Endothelial cell of umbilical vein (primary cell): ENCODE measurements at regions not wholly inside any gene's neighbourhood (a gene's known extent, or its start where the extent isn't known, plus 50 kb on each side); places are given as distances from the start of the nearest gene placed in this dataset.

Source experiments
- CTCF ChIP-seq, 2 donors: IDR thresholded peaks; 1 replicate in 1 of 2; 2 replicates in 1 of 2; pipeline ENCODE4 v1.5.1; 2011; ENCODE audit warnings: low read length in 2 of 2, mild to moderate bottlenecking in 2 of 2, moderate library complexity in 2 of 2, control low read depth in 1 of 2, inconsistent platforms in 1 of 2, low read depth in 1 of 2; ENCODE audit not compliant: insufficient read depth in 1 of 2; ENCODE audit errors: extremely low read depth in 1 of 2
- EZH2 ChIP-seq: IDR thresholded peaks from 2 replicates; pipeline ENCODE4 v1.6.1; 2012; ENCODE audit warnings: borderline replicate concordance, low read depth, mild to moderate bottlenecking, moderate library complexity, low read length, inconsistent platforms; ENCODE audit not compliant: severe bottlenecking
- JUN ChIP-seq: IDR thresholded peaks from 2 replicates; pipeline ENCODE4 v1.6.1; 2011; ENCODE audit warnings: borderline replicate concordance, low read depth; ENCODE audit not compliant: insufficient read length, insufficient read depth
- MYC ChIP-seq: IDR thresholded peaks from one replicate; pipeline ENCODE4 v1.6.1; 2011; ENCODE audit warnings: mild to moderate bottlenecking, low read depth, low read length
- POLR2A ChIP-seq: IDR thresholded peaks from 2 replicates; pipeline ENCODE4 v1.6.1; 2012; ENCODE audit warnings: low read depth, mild to moderate bottlenecking, control low read depth, low read length
- POLR2AphosphoS5 ChIP-seq: IDR thresholded peaks from 2 replicates; pipeline ENCODE4 v1.6.1; 2012; ENCODE audit warnings: low read depth, mild to moderate bottlenecking, control low read depth, low read length, moderate library complexity; ENCODE audit not compliant: insufficient read depth

- TF ChIP-seq CTCF (IDR thresholded peaks at IDR 0.05; ENCODE audit: extremely low read depth in 1 of 2, insufficient read depth in 1 of 2, low read depth in 1 of 2, low read length in 2 of 2): no peak
- TF ChIP-seq POLR2A: no peak
- no peak for TF ChIP-seq JUN
- no peak for TF ChIP-seq EZH2
- no peak for TF ChIP-seq POLR2AphosphoS5
- TF ChIP-seq MYC: no peak
These were observed 360.7 kb downstream of the GPM6A start for GRCh38 chr4:175451238-175451965.
